ENCODE measurements at regions not wholly inside any gene's neighbourhood (a gene's known extent, or its start where the extent isn't known, plus 50 kb on each side); places are given as distances from the start of the nearest gene placed in this dataset.

GRCh38 chr12:71335151-71335962 lies 104.2 kb upstream of the LGR5 start:
- DNase-seq, result no peak
- Mint-ChIP-seq H3K36me3 (ENCODE audit: insufficient read depth, unreplicated experiment) (no peaks in the 10 kb centered on the region), H3K27me3 (ENCODE audit: unreplicated experiment) (no peaks in the 10 kb centered on the region), H3K4me1 (ENCODE audit: low read depth, unreplicated experiment) (no peaks in the 10 kb centered on the region), H3K27ac (ENCODE audit: unreplicated experiment) (no peak overlapping the region), H3K9me3 (ENCODE audit: low read depth, unreplicated experiment) (peaks cover 4% of the 10 kb centered on the region), H3K4me3 (ENCODE audit: low read depth, unreplicated experiment) (no peak overlapping the region)
- CTCF ChIA-PET, result no interaction called here
- TF ChIP-seq, protein P1, sequence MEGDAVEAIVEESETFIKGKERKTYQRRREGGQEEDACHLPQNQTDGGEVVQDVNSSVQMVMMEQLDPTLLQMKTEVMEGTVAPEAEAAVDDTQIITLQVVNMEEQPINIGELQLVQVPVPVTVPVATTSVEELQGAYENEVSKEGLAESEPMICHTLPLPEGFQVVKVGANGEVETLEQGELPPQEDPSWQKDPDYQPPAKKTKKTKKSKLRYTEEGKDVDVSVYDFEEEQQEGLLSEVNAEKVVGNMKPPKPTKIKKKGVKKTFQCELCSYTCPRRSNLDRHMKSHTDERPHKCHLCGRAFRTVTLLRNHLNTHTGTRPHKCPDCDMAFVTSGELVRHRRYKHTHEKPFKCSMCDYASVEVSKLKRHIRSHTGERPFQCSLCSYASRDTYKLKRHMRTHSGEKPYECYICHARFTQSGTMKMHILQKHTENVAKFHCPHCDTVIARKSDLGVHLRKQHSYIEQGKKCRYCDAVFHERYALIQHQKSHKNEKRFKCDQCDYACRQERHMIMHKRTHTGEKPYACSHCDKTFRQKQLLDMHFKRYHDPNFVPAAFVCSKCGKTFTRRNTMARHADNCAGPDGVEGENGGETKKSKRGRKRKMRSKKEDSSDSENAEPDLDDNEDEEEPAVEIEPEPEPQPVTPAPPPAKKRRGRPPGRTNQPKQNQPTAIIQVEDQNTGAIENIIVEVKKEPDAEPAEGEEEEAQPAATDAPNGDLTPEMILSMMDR (IDR thresholded peaks at IDR 0.05; ENCODE audit: unreplicated experiment), result no peak
- intact Hi-C loops (cut with micrococcal nuclease; ENCODE audit: unreplicated experiment), result no loop called here
- BruUV-seq (replicated peaks), result no TSS peak

DNA sequence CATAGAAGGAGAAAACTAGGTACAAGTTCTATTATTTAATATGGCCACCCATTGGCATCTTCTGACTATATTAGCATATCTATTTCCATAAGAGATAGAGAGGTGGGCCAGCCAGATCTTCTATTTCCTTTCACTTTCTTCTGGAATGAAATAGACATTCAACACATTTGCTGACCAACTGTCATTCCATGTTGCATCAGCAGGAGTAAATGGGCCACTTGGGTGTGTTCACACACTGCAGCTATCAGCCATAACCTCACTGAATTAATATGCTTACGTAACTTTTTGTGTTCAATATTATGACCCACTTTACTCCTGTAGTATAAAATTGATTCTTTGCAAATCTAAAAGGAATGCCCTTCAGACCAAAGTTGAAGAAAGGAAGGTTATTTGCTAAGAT lies 106.2 kb upstream of the LGR5 start:
- Mint-ChIP-seq H3K4me3 (ENCODE audit: low read depth, unreplicated experiment) (no peak overlapping the region), H3K36me3 (ENCODE audit: insufficient read depth, unreplicated experiment) (no peaks in the 10 kb centered on the region), H3K4me1 (ENCODE audit: low read depth, unreplicated experiment) (no peaks in the 10 kb centered on the region), H3K9me3 (ENCODE audit: low read depth, unreplicated experiment) (peaks cover 1% of the 10 kb centered on the region), H3K27ac (ENCODE audit: unreplicated experiment) (no peak overlapping the region), H3K27me3 (ENCODE audit: unreplicated experiment) (no peaks in the 10 kb centered on the region)
- CTCF ChIA-PET, result no interaction called here
- DNase-seq, result no peak
- no TSS peak for BruUV-seq (replicated peaks)
- TF ChIP-seq, protein P1 (IDR thresholded peaks at IDR 0.05; ENCODE audit: unreplicated experiment), result no peak
- intact Hi-C loops (cut with micrococcal nuclease; ENCODE audit: unreplicated experiment), result no loop called here

DNA sequence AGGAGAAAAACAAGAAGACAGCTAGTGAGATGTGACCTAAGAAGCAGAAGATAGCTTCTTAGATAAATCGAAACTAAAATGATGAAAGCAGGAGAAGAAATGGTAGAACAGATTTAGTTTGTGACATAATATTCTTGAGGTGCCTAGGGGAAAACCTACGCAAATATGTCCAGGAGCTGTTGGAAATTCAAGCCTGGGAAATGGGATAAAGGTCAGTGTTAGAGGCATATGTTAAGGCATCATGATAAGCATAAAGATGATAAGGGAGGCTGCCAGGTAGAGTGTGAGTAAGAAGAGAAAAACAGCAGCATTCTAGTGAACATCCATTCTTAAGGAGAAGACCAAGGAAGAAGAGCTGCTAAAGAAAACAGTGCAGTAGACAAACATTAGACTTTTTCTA lies 109.6 kb upstream of the LGR5 start:
- no peak overlapping the region for H3K27ac Mint-ChIP-seq (ENCODE audit: unreplicated experiment)
- BruUV-seq (replicated peaks), result no TSS peak
- TF ChIP-seq, protein P1 (IDR thresholded peaks at IDR 0.05; ENCODE audit: unreplicated experiment), result no peak
- no peaks in the 10 kb centered on the region for H3K27me3 Mint-ChIP-seq (ENCODE audit: unreplicated experiment)
- CTCF ChIA-PET, result interaction anchor here (0.5 kb wide), 1 partner anchor 112 kb away, joined by 3 read pairs; no protein-coding TSS in a partner anchor
- DNase-seq, result no peak
- intact Hi-C loops (cut with micrococcal nuclease; ENCODE audit: unreplicated experiment), result no loop called here
- H3K4me1 Mint-ChIP-seq (ENCODE audit: low read depth, unreplicated experiment), result no peaks in the 10 kb centered on the region
- no peak overlapping the region for H3K4me3 Mint-ChIP-seq (ENCODE audit: low read depth, unreplicated experiment)
- no peaks in the 10 kb centered on the region for H3K36me3 Mint-ChIP-seq (ENCODE audit: insufficient read depth, unreplicated experiment)
- peaks cover 3% of the 10 kb centered on the region for H3K9me3 Mint-ChIP-seq (ENCODE audit: low read depth, unreplicated experiment)

DNA sequence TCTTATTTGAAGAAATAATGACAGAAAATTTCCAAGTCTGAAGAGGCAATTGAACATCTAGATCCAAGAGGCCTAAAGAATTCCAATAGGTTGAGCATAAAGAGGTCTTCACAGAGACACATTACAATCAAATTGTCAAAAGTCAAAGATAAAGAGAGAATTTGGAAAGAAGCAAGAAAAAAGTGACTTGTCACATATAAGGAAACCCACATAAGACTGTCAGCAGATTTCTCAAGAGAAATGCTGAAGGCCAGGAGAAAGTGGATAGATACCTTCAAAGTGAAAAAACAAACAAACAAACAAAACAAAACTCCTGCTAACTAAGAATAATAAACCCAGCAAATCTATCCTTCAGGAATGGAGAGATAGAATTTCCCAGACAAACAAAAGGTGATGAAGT lies 118.1 kb upstream of the LGR5 start:
- CTCF ChIA-PET, result no interaction called here
- Mint-ChIP-seq H3K36me3 (ENCODE audit: insufficient read depth, unreplicated experiment) (no peaks in the 10 kb centered on the region), H3K9me3 (ENCODE audit: low read depth, unreplicated experiment) (peaks cover 18% of the 10 kb centered on the region), H3K4me3 (ENCODE audit: low read depth, unreplicated experiment) (no peak overlapping the region), H3K27ac (ENCODE audit: unreplicated experiment) (no peak overlapping the region), H3K27me3 (ENCODE audit: unreplicated experiment) (no peaks in the 10 kb centered on the region), H3K4me1 (ENCODE audit: low read depth, unreplicated experiment) (no peaks in the 10 kb centered on the region)
- intact Hi-C loops (cut with micrococcal nuclease; ENCODE audit: unreplicated experiment), result no loop called here
- no peak for DNase-seq
- BruUV-seq (replicated peaks), result no TSS peak
- TF ChIP-seq, protein P1 (IDR thresholded peaks at IDR 0.05; ENCODE audit: unreplicated experiment), result no peak

All from Calu3 (cell line).